T-helper 22 cell (primary cell): ENCODE measurements at regions not wholly inside any gene's neighbourhood (a gene's known extent, or its start where the extent isn't known, plus 50 kb on each side); places are given as distances from the start of the nearest gene placed in this dataset.

Experiments used
- DNase-seq: peaks from one replicate; pipeline ENCODE4 v3.0.0-alpha.2; 2020; ENCODE audit warnings: low read depth

GRCh38 chr5:82396871-82397514 is 118.8 kb upstream of the RPS23 start:
- DNase-seq, result no peak

DNA sequence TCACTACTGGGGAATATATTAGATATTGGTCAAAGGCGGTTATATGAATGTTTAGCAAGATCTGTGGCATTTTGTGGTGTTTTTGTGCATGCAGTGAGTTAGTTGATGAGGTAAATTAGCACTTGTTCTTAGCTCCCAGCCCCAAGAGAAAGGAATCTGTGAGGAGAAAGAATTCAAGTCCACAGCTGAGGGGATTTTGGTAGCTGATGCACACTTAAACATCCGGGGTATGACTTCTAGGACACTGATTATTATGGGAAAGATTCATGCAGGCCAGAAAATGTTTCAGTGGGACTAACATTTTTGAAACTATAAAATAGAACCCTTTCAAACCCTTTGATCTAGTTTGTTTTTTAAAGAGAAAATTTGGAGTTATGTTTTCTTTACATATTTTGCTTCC is 118.2 kb upstream of the RPS23 start:
- no peak for DNase-seq

DNA sequence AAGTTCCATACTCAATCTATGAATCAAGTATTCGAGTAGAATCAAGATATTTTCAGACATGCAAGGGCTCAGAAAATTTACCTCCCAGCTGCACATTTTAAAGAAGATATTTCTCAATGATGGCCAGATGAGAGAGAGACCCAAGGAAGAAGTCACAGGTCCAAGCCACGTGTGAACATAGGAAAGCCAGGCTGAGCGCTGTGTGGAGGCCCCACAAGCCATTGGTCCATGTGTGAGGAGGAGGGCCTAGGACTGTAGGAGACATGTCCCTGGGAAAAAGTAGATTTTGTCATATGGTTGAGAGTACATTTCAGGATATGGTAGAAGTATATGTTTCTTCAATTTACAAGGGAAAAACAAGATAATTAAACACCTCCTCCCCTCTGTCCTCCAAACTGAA is 115.8 kb upstream of the RPS23 start:
- DNase-seq, result no peak

DNA sequence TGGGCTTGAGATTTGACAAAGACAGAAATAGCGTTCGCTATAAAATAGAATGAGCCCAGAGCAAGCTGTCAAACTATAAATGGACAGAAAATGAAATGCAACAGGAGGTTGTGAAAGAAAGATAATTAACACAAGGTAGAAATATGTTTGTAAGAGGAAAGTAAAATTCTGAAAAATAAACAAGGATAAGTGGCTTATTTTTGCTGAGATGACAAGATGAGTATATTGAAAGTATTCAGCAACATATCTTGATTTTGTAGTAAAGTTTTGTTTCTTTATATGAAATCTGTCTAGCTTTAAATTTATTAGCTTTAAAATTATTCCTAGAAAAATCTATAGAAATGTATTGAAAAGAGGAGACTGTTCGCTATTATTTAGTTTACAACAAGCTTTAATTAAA is 111.9 kb upstream of the RPS23 start:
- no peak for DNase-seq

DNA sequence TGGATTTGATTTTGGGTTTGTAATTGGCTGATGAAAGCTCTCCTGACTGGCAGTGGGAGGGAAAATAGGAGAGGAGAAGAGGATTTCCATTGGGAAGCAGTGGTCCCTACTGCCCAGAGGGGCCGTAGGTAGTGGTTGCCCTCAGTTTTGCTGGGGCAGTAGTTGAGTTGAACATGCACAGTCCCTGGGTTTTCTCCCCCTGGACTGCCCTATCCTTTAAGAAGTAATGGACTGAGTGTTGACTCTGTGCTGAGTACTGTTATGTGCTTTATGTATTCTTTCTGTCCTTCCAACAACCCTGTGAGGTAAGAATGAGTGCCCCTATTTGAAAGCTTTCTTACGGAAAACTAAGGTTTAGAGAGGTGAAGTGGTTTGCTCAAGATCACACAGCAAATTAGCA is 111.2 kb upstream of the RPS23 start:
- DNase-seq, result no peak

DNA sequence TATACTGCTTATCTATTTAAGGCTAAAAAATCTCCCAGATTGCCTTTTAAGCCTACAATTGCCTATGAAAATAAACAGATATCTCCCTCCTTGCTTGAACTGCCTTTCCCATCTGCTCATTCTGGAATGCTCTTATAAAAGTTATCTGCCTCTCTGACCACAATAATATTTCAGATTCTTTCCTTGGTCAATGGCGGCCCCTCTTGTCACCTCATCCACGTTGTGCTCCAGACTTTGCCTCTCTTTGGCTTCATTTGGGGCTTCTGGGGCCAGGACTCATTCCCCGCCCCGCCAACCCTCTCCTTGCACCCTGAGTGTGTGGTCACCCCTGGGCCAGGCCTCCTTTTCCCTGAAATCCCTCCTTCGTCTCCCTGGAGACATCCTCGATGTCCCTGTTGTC is 110.0 kb upstream of the RPS23 start:
- DNase-seq, result no peak

- no peak for DNase-seq
Observed at GRCh38 chr5:82387819-82388166, 109.6 kb upstream of the RPS23 start.

GRCh38 chr5:82387001-82387818 is 109.1 kb upstream of the RPS23 start:
- DNase-seq, result no peak

- no peak for DNase-seq
Observed at GRCh38 chr5:82386576-82386975, 108.4 kb upstream of the RPS23 start.

DNA sequence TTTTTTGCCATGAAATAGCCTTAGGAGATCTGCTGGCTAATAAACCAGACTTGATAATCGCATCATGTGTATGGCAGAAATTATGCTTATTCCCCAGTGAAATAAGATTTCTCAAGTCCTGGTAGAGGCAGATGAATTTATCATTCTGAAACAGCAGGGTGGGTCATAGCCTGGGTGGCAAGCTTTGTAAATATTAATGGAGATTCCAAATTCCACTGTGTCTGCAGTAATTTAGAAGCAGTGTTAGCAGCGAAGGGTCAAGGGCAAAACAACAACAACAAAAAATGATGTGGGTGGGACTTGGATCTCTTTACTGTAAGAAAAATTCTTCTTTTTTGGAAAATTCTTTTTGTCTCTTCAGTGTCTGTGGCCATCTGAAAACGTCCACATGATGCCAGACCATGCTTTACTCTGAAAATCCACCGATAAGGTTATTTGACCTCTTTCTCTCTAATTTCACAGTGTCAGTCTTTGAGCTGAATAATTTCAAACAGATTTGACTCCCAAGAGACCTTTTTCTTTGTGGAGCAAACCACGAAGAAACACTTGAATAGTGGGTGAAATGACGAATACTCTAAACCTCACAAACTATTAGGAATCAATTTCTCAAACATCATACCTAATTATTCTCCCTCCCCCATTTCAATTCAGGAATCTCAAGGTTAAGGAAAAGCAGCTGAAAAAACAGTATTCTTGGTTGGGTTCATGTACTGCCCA is 106.0 kb upstream of the RPS23 start:
- no peak for DNase-seq

DNA sequence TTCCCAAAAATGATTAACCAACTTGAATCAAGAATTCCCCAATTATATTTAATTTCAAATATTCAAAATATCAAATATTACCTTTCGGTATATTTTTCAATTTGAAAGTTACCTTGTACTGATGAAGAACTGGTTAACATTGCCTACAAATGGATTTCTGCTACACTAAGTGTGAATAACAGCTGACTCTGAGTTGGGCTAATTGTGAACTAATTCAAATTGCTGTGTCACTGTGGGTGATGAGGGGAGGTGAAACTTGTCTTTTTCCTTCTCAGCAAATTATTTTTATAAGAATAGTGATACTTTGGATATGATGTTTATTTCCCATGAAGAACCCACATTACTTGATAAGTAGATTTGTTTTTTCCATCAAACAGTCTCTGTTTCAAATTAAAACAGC is 103.4 kb upstream of the RPS23 start:
- DNase-seq, result no peak

DNA sequence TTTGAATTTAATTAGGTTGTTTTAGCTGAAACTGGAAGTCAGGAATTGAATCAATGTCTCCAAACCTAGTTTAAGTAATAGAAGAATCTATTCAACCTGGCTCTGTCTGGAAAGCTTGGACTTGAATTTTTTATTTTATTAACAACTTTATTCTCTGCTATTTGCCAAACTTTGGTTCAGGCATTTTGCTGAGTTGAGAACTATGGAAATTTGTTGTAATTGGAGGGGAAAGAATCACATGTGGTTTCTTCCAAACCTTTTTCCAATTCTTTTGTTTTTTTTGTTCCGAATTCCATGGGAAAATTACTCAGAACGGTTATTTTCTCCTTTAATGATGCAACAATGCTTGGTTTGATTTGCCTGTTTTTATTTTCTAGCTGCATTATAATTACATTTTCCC is 98.2 kb upstream of the RPS23 start:
- no peak for DNase-seq

DNA sequence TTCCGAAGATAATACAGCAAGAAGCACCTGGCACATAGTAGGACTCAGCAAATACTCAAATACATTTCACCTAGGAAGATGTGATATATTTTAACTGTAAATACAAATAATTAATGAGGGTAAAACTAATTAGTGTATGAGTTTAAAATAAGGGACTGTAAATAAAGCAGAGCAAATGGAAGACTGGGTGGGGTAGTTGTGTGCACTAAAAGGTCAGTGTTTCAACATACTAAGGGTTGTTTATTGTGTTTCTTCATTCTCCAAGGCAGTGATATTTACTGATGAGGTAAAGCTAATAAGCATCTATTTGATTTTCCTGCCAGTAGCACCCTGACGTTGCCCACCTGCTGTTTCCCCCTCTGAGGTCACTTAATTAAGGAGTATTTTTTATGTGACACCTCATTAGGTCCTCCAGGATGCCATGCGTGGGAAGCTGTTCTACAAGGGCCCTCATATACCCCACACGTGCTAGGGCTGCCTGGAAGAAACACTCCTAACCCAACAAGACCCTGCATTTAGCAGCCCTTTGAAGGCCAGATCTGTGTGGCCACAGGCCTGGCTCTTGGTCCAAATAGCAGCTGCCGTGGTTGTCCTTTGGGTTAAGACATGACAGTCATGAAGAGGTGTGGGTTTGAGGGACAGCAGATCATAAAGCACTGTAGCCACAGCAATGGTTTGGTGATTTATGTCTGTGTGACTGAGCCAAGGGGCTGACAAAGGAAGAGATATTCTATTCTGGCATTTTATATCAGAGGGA is 97.5 kb upstream of the RPS23 start:
- no peak for DNase-seq

DNA sequence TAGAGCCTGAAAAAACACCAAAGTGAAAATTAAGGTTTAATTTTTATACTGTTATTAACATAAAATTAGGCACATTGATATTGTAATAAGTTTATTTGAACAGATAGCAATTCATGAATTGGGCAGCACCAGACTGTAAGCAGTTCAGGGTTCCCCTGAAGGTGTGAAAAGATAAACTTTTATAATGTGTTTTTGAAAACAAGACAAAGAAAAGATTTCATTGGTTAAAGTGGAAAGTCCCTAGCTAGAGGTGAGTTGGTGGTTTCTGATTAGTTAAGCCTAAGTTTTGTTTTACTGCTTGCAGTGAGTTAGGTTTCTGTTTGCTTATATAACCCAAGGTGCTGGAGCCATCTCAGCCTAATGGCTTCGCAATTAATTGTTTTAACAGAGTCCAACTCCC is 96.5 kb upstream of the RPS23 start:
- no peak for DNase-seq

DNA sequence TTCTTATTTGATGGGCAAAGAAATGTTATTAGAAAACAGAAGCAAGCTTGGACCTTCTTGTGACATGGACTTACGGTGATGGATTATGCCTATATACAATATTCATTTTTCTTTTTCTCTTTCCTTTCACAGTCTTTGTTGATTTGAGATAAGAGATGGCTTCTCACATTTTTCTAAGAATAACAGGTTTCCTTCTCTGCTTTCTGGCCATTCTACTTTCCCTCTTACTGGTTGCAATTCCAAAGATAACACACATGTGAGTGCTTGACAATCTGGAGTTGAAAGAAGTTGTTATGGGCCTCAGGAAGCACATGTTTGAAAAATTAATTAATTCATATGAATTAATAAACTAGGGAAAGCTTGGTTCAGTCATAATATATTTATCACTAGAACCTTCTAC is 89.8 kb upstream of the RPS23 start:
- no peak for DNase-seq

GRCh38 chr5:82365744-82366228 is 87.6 kb upstream of the RPS23 start:
- no peak for DNase-seq

GRCh38 chr5:82365026-82365425 is 86.9 kb upstream of the RPS23 start:
- DNase-seq, result no peak

GRCh38 chr5:82364497-82364896 is 86.3 kb upstream of the RPS23 start:
- no peak for DNase-seq

DNA sequence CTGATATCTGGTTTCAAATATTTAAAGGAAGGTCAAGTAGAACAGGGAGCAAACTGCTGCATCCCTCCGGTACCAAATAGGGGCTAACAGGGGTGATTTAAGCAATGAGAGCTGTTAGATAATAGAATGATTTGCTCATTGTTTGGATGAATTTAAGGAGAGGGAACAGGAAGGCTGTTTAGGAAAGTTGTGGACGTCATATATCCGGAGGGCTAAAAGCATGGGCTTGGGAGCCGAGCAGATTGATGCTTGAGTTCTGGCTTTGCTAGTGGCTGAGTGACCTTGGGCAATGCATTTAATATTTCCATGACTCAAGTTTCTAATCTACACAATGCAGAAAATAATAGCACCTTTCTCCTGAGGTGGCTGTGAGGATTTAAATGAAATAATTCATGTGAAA is 85.4 kb upstream of the RPS23 start:
- no peak for DNase-seq

- no peak for DNase-seq
Observed at GRCh38 chr5:82362636-82363035, 84.5 kb upstream of the RPS23 start.

DNA sequence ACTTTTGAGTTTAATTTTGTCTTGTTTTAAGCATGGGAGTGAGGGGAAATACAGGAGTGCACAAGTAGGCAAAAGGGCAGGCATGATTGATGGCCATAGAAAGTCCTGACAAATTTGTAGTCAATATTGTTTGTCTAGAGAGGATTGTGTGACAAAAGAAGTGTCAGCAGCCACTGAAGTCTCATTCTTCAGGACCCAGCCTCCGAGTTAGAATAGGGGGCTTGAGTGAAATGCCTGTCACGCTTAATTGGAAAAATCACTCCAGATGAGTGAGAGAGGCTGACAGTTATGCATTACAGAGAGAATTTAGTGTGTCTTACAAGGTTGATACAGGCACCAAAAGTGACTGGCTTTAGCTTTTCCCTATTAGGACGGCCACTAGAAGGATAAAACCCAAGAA is 81.9 kb upstream of the RPS23 start:
- no peak for DNase-seq

GRCh38 chr5:82359272-82359671 is 81.1 kb upstream of the RPS23 start:
- DNase-seq, result no peak
